Ovary (tissue), 7 donors: ENCODE measurements at regions not wholly inside any gene's neighbourhood (a gene's known extent, or its start where the extent isn't known, plus 50 kb on each side); places are given as distances from the start of the nearest gene placed in this dataset.

Experiments used
- DNase-seq, 5 donors: peaks; one replicate each; pipeline ENCODE4 v3.0.0-alpha.2; 2019 to 2020
- H3K27ac ChIP-seq, 2 donors: fragments of 200-600 bp; one replicate each; pipeline versions ENCODE4 v1.5.1 to v1.8.0; 2019 to 2022
- H3K27me3 ChIP-seq: fragments of 200-600 bp; one replicate; pipeline ENCODE4 v1.8.0; 2022
- H3K36me3 ChIP-seq: fragments of 200-600 bp; sonication (generic); one replicate; pipeline ENCODE4 v1.5.1; 2019
- H3K4me1 ChIP-seq: one replicate; pipeline ENCODE4 v1.8.1; 2013; ENCODE audit warnings: mild to moderate bottlenecking, moderate library complexity; ENCODE audit not compliant: insufficient read depth
- H3K4me3 ChIP-seq: fragments of 200-600 bp; sonication (generic); one replicate; pipeline ENCODE4 v1.5.1; 2017
- H3K9me3 ChIP-seq, 2 donors: fragments of 200-600 bp in 1 of 2; sonication (generic) in 1 of 2; one replicate each; pipeline versions ENCODE4 v1.5.1 to v1.8.1; 2013 to 2019; ENCODE audit warnings: mild to moderate bottlenecking in 1 of 2, moderate library complexity in 1 of 2
- CTCF ChIP-seq, 3 donors: fragments of 450-650 bp in 2 of 3; fragments of 200-600 bp in 1 of 3; IDR thresholded peaks; one replicate each; pipeline versions ENCODE4 v1.5.1 to v1.8.0; 2016 to 2022; ENCODE audit warnings: antibody characterized with exemption in 3 of 3, mild to moderate bottlenecking in 1 of 3
- EP300 ChIP-seq: sonication (generic); formaldehyde crosslinking; IDR thresholded peaks from one replicate; pipeline ENCODE4 v1.6.1; 2017; ENCODE audit warnings: antibody characterized with exemption
- POLR2A ChIP-seq: fragments of 450-650 bp; IDR thresholded peaks from one replicate; pipeline ENCODE4 v1.6.1; 2017; ENCODE audit warnings: antibody characterized with exemption, mild to moderate bottlenecking, moderate library complexity
- WGBS, 3 donors: extraction: QIAGEN DNeasy Blood & Tissue Kit in 1 of 3; methylation state at CpG; one replicate each; pipeline versions ENCODE4 v1.1.5 to v1.1.7; 2013 to 2017; 5-methylcytosine and 5-hydroxymethylcytosine counted together
- intact Hi-C, 4 donors: fragments of 100-400 bp; cut with DNase I; formaldehyde crosslinking; loops; one replicate each; pipeline versions ENCODE4 v1.11.0 to v1.15.1; 2022 to 2023
- donor health status: DM: no; HTN: no; CAD: no; lungs with moderate emphysema.
- donor health status: DM: no; HTN: no; CAD: no.
- donor health status: Bipolar disorder and iron deficiency.
- donor health status: DM: no; HTN: no; CAD: no.
- donor health status: DM: yes; HTN: yes; CAD: no.

GRCh38 chr12:115440438-115440837 lies 756.5 kb upstream of the TBX3 start:
- 61 to 67% (median 63%) methylated on average over 3 of the region's 3 CpGs for WGBS, 3 donors
- H3K4me3 ChIP-seq: no peak overlapping the region
- no peak for DNase-seq
- H3K27me3 ChIP-seq: no peaks in the 10 kb centered on the region
- H3K27ac ChIP-seq: no peak overlapping the region
- intact Hi-C loops: no loop called here
- no peaks in the 10 kb centered on the region for H3K4me1 ChIP-seq
- no peaks in the 10 kb centered on the region for H3K36me3 ChIP-seq
- H3K9me3 ChIP-seq: no peaks in the 10 kb centered on the region
- TF ChIP-seq POLR2A (no peak), EP300 (no peak), CTCF (IDR thresholded peaks at IDR 0.05) (no peak)

GRCh38 chr12:115439008-115439601 lies 755.1 kb upstream of the TBX3 start:
- no peaks in the 10 kb centered on the region for H3K36me3 ChIP-seq
- no peaks in the 10 kb centered on the region for H3K9me3 ChIP-seq
- H3K4me3 ChIP-seq: no peak overlapping the region
- no peak overlapping the region for H3K27ac ChIP-seq
- H3K4me1 ChIP-seq: no peaks in the 10 kb centered on the region
- H3K27me3 ChIP-seq: no peaks in the 10 kb centered on the region
- 86 to 92% (median 87%) methylated on average over 2 of the region's 2 CpGs for WGBS, 3 donors
- TF ChIP-seq POLR2A: no peak
- no peak for TF ChIP-seq EP300
- no peak for TF ChIP-seq CTCF (IDR thresholded peaks at IDR 0.05)
- intact Hi-C loops: no loop called here
- no peak for DNase-seq

- intact Hi-C loops: no loop called here
- no peak overlapping the region for H3K27ac ChIP-seq
- no peaks in the 10 kb centered on the region for H3K9me3 ChIP-seq
- 48 to 91% (median 76%) methylated on average over 4 of the region's 4 CpGs for WGBS, 3 donors
- H3K4me3 ChIP-seq: no peak overlapping the region
- H3K36me3 ChIP-seq: no peaks in the 10 kb centered on the region
- DNase-seq: no peak
- TF ChIP-seq CTCF (IDR thresholded peaks at IDR 0.05): no peak
- TF ChIP-seq EP300: no peak
- no peak for TF ChIP-seq POLR2A
- no peaks in the 10 kb centered on the region for H3K4me1 ChIP-seq
- H3K27me3 ChIP-seq: no peaks in the 10 kb centered on the region
These were observed 754.3 kb upstream of the TBX3 start for GRCh38 chr12:115438314-115438713.

GRCh38 chr12:115437061-115437567 lies 753.1 kb upstream of the TBX3 start:
- no peak overlapping the region for H3K27ac ChIP-seq
- intact Hi-C loops: no loop called here
- no peaks in the 10 kb centered on the region for H3K4me1 ChIP-seq
- DNase-seq: no peak
- H3K4me3 ChIP-seq: no peak overlapping the region
- H3K27me3 ChIP-seq: no peaks in the 10 kb centered on the region
- TF ChIP-seq EP300 (no peak), CTCF (IDR thresholded peaks at IDR 0.05) (no peak), POLR2A (no peak)
- no peaks in the 10 kb centered on the region for H3K9me3 ChIP-seq
- WGBS, 3 donors: 42 to 64% (median 47%) methylated on average over 5 of the region's 5 CpGs
- no peaks in the 10 kb centered on the region for H3K36me3 ChIP-seq
